ENCODE measurements at regions not wholly inside any gene's neighbourhood (a gene's known extent, or its start where the extent isn't known, plus 50 kb on each side); places are given as distances from the start of the nearest gene placed in this dataset.

GRCh38 chr2:62304429-62305417 lies 108.8 kb downstream of the B3GNT2 start:
- H4K20me1 ChIP-seq (ENCODE audit: insufficient read depth, low read length) = no peaks in the 10 kb centered on the region
- H3K9ac ChIP-seq (ENCODE audit: low read length) = no peak overlapping the region
- H3K4me1 ChIP-seq (ENCODE audit: low read length) = peaks cover 50% of the 10 kb centered on the region
- TF ChIP-seq CTCF (IDR thresholded peaks at IDR 0.05; ENCODE audit: low read length) (no peak), EZH2phosphoT487 (IDR thresholded peaks at IDR 0.05; ENCODE audit: low read length) (no peak), EZH2 (optimal IDR thresholded peaks at IDR 0.05; ENCODE audit: low read depth, low read length) (no peak)
- H3K79me2 ChIP-seq (ENCODE audit: low read length) = no peaks in the 10 kb centered on the region
- H3K36me3 ChIP-seq (replicated peaks; ENCODE audit: insufficient read depth, low read length) = no peaks in the 10 kb centered on the region
- H3K27ac ChIP-seq (ENCODE audit: low read length) = peak overlapping the region; percentile 85
- peaks cover 39% of the 10 kb centered on the region for H3F3A ChIP-seq (ENCODE audit: insufficient read depth, low read length)
- no peak overlapping the region for H2AFZ ChIP-seq (ENCODE audit: low read length)
- H3K9me2 ChIP-seq (replicated peaks; ENCODE audit: insufficient read depth, low read length) = no peaks in the 10 kb centered on the region
- DNase-seq = peak; percentile 85
- H3K27me3 ChIP-seq (replicated peaks; ENCODE audit: insufficient read depth, low read length) = no peaks in the 10 kb centered on the region
- H3K4me2 ChIP-seq (ENCODE audit: low read depth, low read length) = peak overlapping the region; percentile 28
- H3K9me3 ChIP-seq (replicated peaks; ENCODE audit: insufficient read depth, low read length) = no peaks in the 10 kb centered on the region
- no peak overlapping the region for H3K4me3 ChIP-seq (ENCODE audit: low read length)

GRCh38 chr2:62303788-62304187 lies 107.9 kb downstream of the B3GNT2 start:
- no peak for TF ChIP-seq EZH2 (optimal IDR thresholded peaks at IDR 0.05; ENCODE audit: low read depth, low read length)
- Histone ChIP-seq H3K9me2 (replicated peaks; ENCODE audit: insufficient read depth, low read length) (no peaks in the 10 kb centered on the region), H4K20me1 (ENCODE audit: insufficient read depth, low read length) (no peaks in the 10 kb centered on the region), H3K27ac (ENCODE audit: low read length) (peak overlapping the region; percentile 85; the same call in 1 of the 2 replicates), H3K36me3 (replicated peaks; ENCODE audit: insufficient read depth, low read length) (no peaks in the 10 kb centered on the region), H3K9ac (ENCODE audit: low read length) (no peak overlapping the region), H2AFZ (ENCODE audit: low read length) (no peak overlapping the region), H3K79me2 (ENCODE audit: low read length) (no peaks in the 10 kb centered on the region), H3F3A (ENCODE audit: insufficient read depth, low read length) (peaks cover 39% of the 10 kb centered on the region), H3K4me3 (ENCODE audit: low read length) (no peak overlapping the region), H3K27me3 (replicated peaks; ENCODE audit: insufficient read depth, low read length) (no peaks in the 10 kb centered on the region), H3K4me2 (ENCODE audit: low read depth, low read length) (peak overlapping the region; percentile 16; the same call in 1 of the 2 replicates), H3K4me1 (ENCODE audit: low read length) (peaks cover 50% of the 10 kb centered on the region), H3K9me3 (replicated peaks; ENCODE audit: insufficient read depth, low read length) (no peaks in the 10 kb centered on the region)
- no peak for DNase-seq

- peaks cover 39% of the 10 kb centered on the region for H3F3A ChIP-seq (ENCODE audit: insufficient read depth, low read length)
- no peak overlapping the region for H3K27ac ChIP-seq (ENCODE audit: low read length)
- DNase-seq = no peak
- no peak for TF ChIP-seq CTCF (IDR thresholded peaks at IDR 0.05; ENCODE audit: low read length)
- TF ChIP-seq EZH2phosphoT487 (IDR thresholded peaks at IDR 0.05; ENCODE audit: low read length) = no peak
- TF ChIP-seq EZH2 (optimal IDR thresholded peaks at IDR 0.05; ENCODE audit: low read depth, low read length) = no peak
- no peak overlapping the region for H3K4me2 ChIP-seq (ENCODE audit: low read depth, low read length)
- H3K4me1 ChIP-seq (ENCODE audit: low read length) = peaks cover 44% of the 10 kb centered on the region
- H3K9me3 ChIP-seq (replicated peaks; ENCODE audit: insufficient read depth, low read length) = no peaks in the 10 kb centered on the region
- no peaks in the 10 kb centered on the region for H3K27me3 ChIP-seq (replicated peaks; ENCODE audit: insufficient read depth, low read length)
- no peaks in the 10 kb centered on the region for H4K20me1 ChIP-seq (ENCODE audit: insufficient read depth, low read length)
- no peaks in the 10 kb centered on the region for H3K79me2 ChIP-seq (ENCODE audit: low read length)
- H3K9me2 ChIP-seq (replicated peaks; ENCODE audit: insufficient read depth, low read length) = no peaks in the 10 kb centered on the region
- no peak overlapping the region for H3K9ac ChIP-seq (ENCODE audit: low read length)
- no peak overlapping the region for H2AFZ ChIP-seq (ENCODE audit: low read length)
- H3K4me3 ChIP-seq (ENCODE audit: low read length) = no peak overlapping the region
- H3K36me3 ChIP-seq (replicated peaks; ENCODE audit: insufficient read depth, low read length) = no peaks in the 10 kb centered on the region
Measured at GRCh38 chr2:62302631-62303435, 106.9 kb downstream of the B3GNT2 start.

Measured in MM.1S (cell line).